Endothelial cell of umbilical vein (primary cell): ENCODE measurements at regions not wholly inside any gene's neighbourhood (a gene's known extent, or its start where the extent isn't known, plus 50 kb on each side); places are given as distances from the start of the nearest gene placed in this dataset.

Experiments
- BruUV-seq: library from RNA; stranded (reverse); fragments of 400-500 nt; replicated peaks from 2 replicates; lab custom pipeline; 2021; lab: Mats Ljungman, UMichigan
- CTCF ChIA-PET: fragments of 300-600, 350-600 bp; sonication (Branson Sonifier 250); formaldehyde crosslinking; loops from one replicate; lab custom pipeline; 2021; ENCODE audit warnings: antibody characterized with exemption, inconsistent platforms; lab: Charles Lee
- POLR2A ChIA-PET: fragments of 300-600, 350-600 bp; sonication (Branson Sonifier 250); formaldehyde crosslinking; loops from one replicate; lab custom pipeline; 2021; ENCODE audit warnings: antibody characterized with exemption, inconsistent platforms; lab: Charles Lee
- DNase-seq: peaks from one replicate; pipeline ENCODE4 v3.0.0-alpha.2; 2011; ENCODE audit warnings: low read depth, low spot score
- FAIRE-seq: peaks from 2 replicates; lab custom pipeline; 2011; peaks lifted over from hg19 to GRCh38; lab: Jason Lieb, UNC
- H2AFZ ChIP-seq: 2 replicates; pipeline ENCODE4 v1.6.0; 2012; ENCODE audit warnings: low read depth, low read length, control low read depth, inconsistent platforms
- H3K27ac ChIP-seq: 2 replicates; pipeline ENCODE4 v1.5.1; 2011; ENCODE audit warnings: low read depth, mild to moderate bottlenecking, control low read depth, low read length, moderate library complexity; ENCODE audit not compliant: insufficient read depth
- H3K27me3 ChIP-seq, 2 experiments: 2 replicates each; pipeline versions ENCODE4 v1.6.0 to v1.6.1; 2011; ENCODE audit warnings: low read length in 2 of 2, mixed read lengths in 1 of 2; ENCODE audit not compliant: control insufficient read depth in 2 of 2, insufficient read depth in 2 of 2
- H3K36me3 ChIP-seq, 2 experiments: 2 replicates in 1 of 2; 3 replicates in 1 of 2; pipeline ENCODE4 v1.5.1; 2011; ENCODE audit warnings: low read length in 2 of 2, mild to moderate bottlenecking in 1 of 2, moderate library complexity in 1 of 2; ENCODE audit not compliant: control insufficient read depth in 2 of 2, insufficient read depth in 2 of 2; ENCODE audit errors: extremely low read depth in 1 of 2
- H3K4me1 ChIP-seq: 3 replicates; pipeline ENCODE4 v1.5.1; 2011; ENCODE audit warnings: mild to moderate bottlenecking, low read length; ENCODE audit not compliant: control insufficient read depth, insufficient read depth; ENCODE audit errors: extremely low read depth
- H3K4me2 ChIP-seq: 2 replicates; pipeline ENCODE4 v1.6.1; 2011; ENCODE audit warnings: low read length, control low read depth, mixed read lengths; ENCODE audit not compliant: insufficient read depth
- H3K4me3 ChIP-seq, 3 experiments: fragments of 200-600 bp in 1 of 3; sonication (generic), shearing (Covaris generic) in 1 of 3; replicated peaks in 1 of 3; 2 replicates each; pipeline ENCODE4 v1.5.1; 2011 to 2016; ENCODE audit warnings: control low read depth in 3 of 3, low read length in 3 of 3, mild to moderate bottlenecking in 2 of 3, inconsistent platforms in 1 of 3, low read depth in 1 of 3, moderate library complexity in 1 of 3; ENCODE audit not compliant: insufficient read depth in 1 of 3
- H3K79me2 ChIP-seq: 2 replicates; pipeline ENCODE4 v1.6.0; 2012; ENCODE audit warnings: low read length, inconsistent platforms; ENCODE audit not compliant: control insufficient read depth, insufficient read depth
- H3K9ac ChIP-seq: replicated peaks from 2 replicates; pipeline ENCODE3; 2011; ENCODE audit warnings: low read length, control low read depth; ENCODE audit not compliant: insufficient read depth; ENCODE audit errors: extremely low read depth
- H3K9me1 ChIP-seq: replicated peaks from 3 replicates; pipeline ENCODE4 v1.6.0; 2011; ENCODE audit warnings: mild to moderate bottlenecking, low read length; ENCODE audit not compliant: control insufficient read depth, insufficient read depth; ENCODE audit errors: extremely low read depth
- H3K9me3 ChIP-seq: replicated peaks from 2 replicates; pipeline ENCODE4 v1.5.1; 2012; ENCODE audit warnings: low read length, inconsistent platforms; ENCODE audit not compliant: control insufficient read depth, insufficient read depth
- H4K20me1 ChIP-seq: replicated peaks from 2 replicates; pipeline ENCODE3; 2011; ENCODE audit warnings: mild to moderate bottlenecking, low read length; ENCODE audit not compliant: control insufficient read depth, insufficient read depth; ENCODE audit errors: extremely low read depth
- CTCF ChIP-seq, 2 donors: IDR thresholded peaks; 1 replicate in 1 of 2; 2 replicates in 1 of 2; pipeline ENCODE4 v1.5.1; 2011; ENCODE audit warnings: low read length in 2 of 2, mild to moderate bottlenecking in 2 of 2, moderate library complexity in 2 of 2, control low read depth in 1 of 2, inconsistent platforms in 1 of 2, low read depth in 1 of 2; ENCODE audit not compliant: insufficient read depth in 1 of 2; ENCODE audit errors: extremely low read depth in 1 of 2
- EZH2 ChIP-seq: IDR thresholded peaks from 2 replicates; pipeline ENCODE4 v1.6.1; 2012; ENCODE audit warnings: borderline replicate concordance, low read depth, mild to moderate bottlenecking, moderate library complexity, low read length, inconsistent platforms; ENCODE audit not compliant: severe bottlenecking
- FOS ChIP-seq: IDR thresholded peaks from 2 replicates; pipeline ENCODE4 v1.6.1; 2011; ENCODE audit warnings: mild to moderate bottlenecking, low read length, moderate library complexity, borderline replicate concordance; ENCODE audit not compliant: insufficient read depth
- GATA2 ChIP-seq: IDR thresholded peaks from 2 replicates; pipeline ENCODE4 v1.7.0; 2011; ENCODE audit warnings: low read depth, mild to moderate bottlenecking, moderate library complexity, mixed read lengths, low read length; ENCODE audit not compliant: insufficient read length, insufficient read depth
- JUN ChIP-seq: IDR thresholded peaks from 2 replicates; pipeline ENCODE4 v1.6.1; 2011; ENCODE audit warnings: borderline replicate concordance, low read depth; ENCODE audit not compliant: insufficient read length, insufficient read depth
- MAX ChIP-seq: IDR thresholded peaks from 2 replicates; pipeline ENCODE4 v1.6.1; 2011; ENCODE audit not compliant: insufficient read depth, insufficient read length
- MYC ChIP-seq: IDR thresholded peaks from one replicate; pipeline ENCODE4 v1.6.1; 2011; ENCODE audit warnings: mild to moderate bottlenecking, low read depth, low read length
- POLR2A ChIP-seq: IDR thresholded peaks from 2 replicates; pipeline ENCODE4 v1.6.1; 2012; ENCODE audit warnings: low read depth, mild to moderate bottlenecking, control low read depth, low read length
- POLR2AphosphoS5 ChIP-seq: IDR thresholded peaks from 2 replicates; pipeline ENCODE4 v1.6.1; 2012; ENCODE audit warnings: low read depth, mild to moderate bottlenecking, control low read depth, low read length, moderate library complexity; ENCODE audit not compliant: insufficient read depth
- dilution Hi-C: fragments of 300-500 bp; cut with MboI; formaldehyde crosslinking; loops from one replicate; pipeline ENCODE4 v1.15.0; 2019; ENCODE audit warnings: low sequenced_read_pairs; ENCODE audit not compliant: extremely low pct_ligation_motif_present
- intact Hi-C: fragments of 100-400 bp; cut with micrococcal nuclease; formaldehyde crosslinking; loops from one replicate; pipeline ENCODE4 v1.10.0; 2022

- H3K27ac ChIP-seq, result no peak overlapping the region
- ChIA-PET CTCF (no interaction called here), POLR2A (no interaction called here)
- no peaks in the 10 kb centered on the region for H3K79me2 ChIP-seq
- DNase-seq, result no peak
- H3K27me3 ChIP-seq, result no peaks in the 10 kb centered on the region
- H3K4me3 ChIP-seq, result no peak overlapping the region
- no peaks in the 10 kb centered on the region for H3K36me3 ChIP-seq
- no peak for FAIRE-seq
- H3K9me1 ChIP-seq, result no peaks in the 10 kb centered on the region
- no peak overlapping the region for H3K4me2 ChIP-seq
- dilution Hi-C loops, result no loop called here
- H3K4me1 ChIP-seq, result no peaks in the 10 kb centered on the region
- H3K9me3 ChIP-seq, result no peaks in the 10 kb centered on the region
- no peak overlapping the region for H3K9ac ChIP-seq
- no peaks in the 10 kb centered on the region for H4K20me1 ChIP-seq
- H2AFZ ChIP-seq, result no peak overlapping the region
- no TSS peak for BruUV-seq
- intact Hi-C loops, result no loop called here
- TF ChIP-seq CTCF (IDR thresholded peaks at IDR 0.05; ENCODE audit: extremely low read depth in 1 of 2, insufficient read depth in 1 of 2, low read depth in 1 of 2, low read length in 2 of 2), result no peak
- no peak for TF ChIP-seq POLR2A
- no peak for TF ChIP-seq POLR2AphosphoS5
- no peak for TF ChIP-seq MYC
- TF ChIP-seq EZH2, result no peak
- no peak for TF ChIP-seq MAX
- no peak for TF ChIP-seq FOS
- no peak for TF ChIP-seq JUN
- no peak for TF ChIP-seq GATA2
Observed at GRCh38 chr5:121719255-121719654, 132.4 kb upstream of the FTMT start.
